Activated CD4-positive, alpha-beta T cell treated with anti-CD3 and anti-CD28 coated beads for 36 hours (primary cell): ENCODE measurements at regions not wholly inside any gene's neighbourhood (a gene's known extent, or its start where the extent isn't known, plus 50 kb on each side); places are given as distances from the start of the nearest gene placed in this dataset.

ENCODE experiments used
- ATAC-seq: fragments of 200-7000 bp; cut with Tn5 transposase; one replicate; pipeline ENCODE4 v1.10.0; 2021; ENCODE audit warnings: mild to moderate bottlenecking, moderate library complexity
- CTCF ChIA-PET: fragments of 350-600 bp; sonication (Branson Sonifier 250); formaldehyde crosslinking; loops from one replicate; lab custom pipeline; 2021; ENCODE audit warnings: antibody characterized with exemption; lab: Charles Lee
- POLR2A ChIA-PET: fragments of 350-600 bp; sonication (Branson Sonifier 250); formaldehyde crosslinking; loops from one replicate; lab custom pipeline; 2021; ENCODE audit warnings: antibody characterized with exemption, inconsistent platforms; lab: Charles Lee
- DNase-seq: peaks from one replicate; pipeline ENCODE4 v3.0.0-alpha.2; 2020
- H3K27ac Mint-ChIP-seq: one replicate; pipeline ENCODE4 v1.8.0; 2021; ENCODE audit warnings: mixed read lengths
- H3K27me3 Mint-ChIP-seq: one replicate; pipeline ENCODE4 v1.8.0; 2021; ENCODE audit warnings: mixed read lengths
- H3K36me3 Mint-ChIP-seq: one replicate; pipeline ENCODE4 v1.8.0; 2021; ENCODE audit warnings: low read depth, mixed read lengths
- H3K4me1 Mint-ChIP-seq: one replicate; pipeline ENCODE4 v1.8.0; 2021; ENCODE audit warnings: mixed read lengths
- H3K4me3 Mint-ChIP-seq: one replicate; pipeline ENCODE4 v1.8.0; 2021; ENCODE audit warnings: mild to moderate bottlenecking, moderate library complexity, mixed read lengths
- H3K9me3 Mint-ChIP-seq: one replicate; pipeline ENCODE4 v1.8.0; 2021; ENCODE audit warnings: low read depth, mixed read lengths
- intact Hi-C, 2 experiments: fragments of 100-400 bp; cut with DNase I in 1 of 2; cut with micrococcal nuclease in 1 of 2; formaldehyde crosslinking; loops; one replicate each; pipeline versions ENCODE4 v1.14.2 to v1.15.1; 2022 to 2024; cut with DNase I, micrococcal nuclease

- intact Hi-C loops: loop anchor here in 1 of 2 experiments (5.0 kb wide), 1 partner anchor 252 kb away; no protein-coding TSS in a partner anchor
- DNase-seq: no peak
- ChIA-PET CTCF (no interaction called here), POLR2A (no interaction called here)
- Mint-ChIP-seq H3K27ac (no peak overlapping the region), H3K36me3 (no peaks in the 10 kb centered on the region), H3K27me3 (peaks cover 17% of the 10 kb centered on the region), H3K9me3 (no peaks in the 10 kb centered on the region), H3K4me3 (no peak overlapping the region), H3K4me1 (no peaks in the 10 kb centered on the region)
- no peak for ATAC-seq
These were observed 117.9 kb downstream of the TLE3 start for GRCh38 chr15:69979783-69980182.

- CTCF ChIA-PET: interaction anchor here (0.6 kb wide), 1 partner anchor 113 kb away, joined by 3 read pairs; no protein-coding TSS in a partner anchor
- Mint-ChIP-seq H3K4me1 (no peaks in the 10 kb centered on the region), H3K27me3 (peaks cover 17% of the 10 kb centered on the region), H3K9me3 (no peaks in the 10 kb centered on the region), H3K4me3 (no peak overlapping the region), H3K27ac (no peak overlapping the region), H3K36me3 (no peaks in the 10 kb centered on the region)
- POLR2A ChIA-PET: no interaction called here
- no peak for ATAC-seq
- intact Hi-C loops: no loop called here
- DNase-seq: no peak
These were observed 117.2 kb downstream of the TLE3 start for GRCh38 chr15:69980341-69981059.

GRCh38 chr15:69982037-69982436, 115.7 kb downstream of the TLE3 start:
- Mint-ChIP-seq H3K36me3 (no peaks in the 10 kb centered on the region), H3K9me3 (no peaks in the 10 kb centered on the region), H3K27me3 (peaks cover 17% of the 10 kb centered on the region), H3K4me1 (no peaks in the 10 kb centered on the region), H3K4me3 (no peak overlapping the region), H3K27ac (no peak overlapping the region)
- DNase-seq: no peak
- ChIA-PET POLR2A (no interaction called here), CTCF (no interaction called here)
- intact Hi-C loops: no loop called here
- no peak for ATAC-seq

- Mint-ChIP-seq H3K27me3 (peaks cover 17% of the 10 kb centered on the region), H3K4me1 (no peaks in the 10 kb centered on the region)
These were observed 113.9 kb downstream of the TLE3 start for GRCh38 chr15:69983696-69984265.

GRCh38 chr15:69987492-69988489, 109.9 kb downstream of the TLE3 start:
- peaks cover 10% of the 10 kb centered on the region for H3K27me3 Mint-ChIP-seq
- no peak overlapping the region for H3K4me3 Mint-ChIP-seq
- H3K4me1 Mint-ChIP-seq: no peaks in the 10 kb centered on the region
- no peak overlapping the region for H3K27ac Mint-ChIP-seq
- ChIA-PET POLR2A (no interaction called here), CTCF (interaction anchor here (1.6 kb wide), 1 partner anchor 11 kb away, joined by 4 read pairs; no protein-coding TSS in a partner anchor)
- H3K36me3 Mint-ChIP-seq: no peaks in the 10 kb centered on the region
- DNase-seq: no peak
- no peak for ATAC-seq
- intact Hi-C loops: no loop called here
- H3K9me3 Mint-ChIP-seq: no peaks in the 10 kb centered on the region

More at GRCh38 chr15:69983696-69984265, 113.9 kb downstream of the TLE3 start:
- H3K36me3 Mint-ChIP-seq: no peaks in the 10 kb centered on the region
- POLR2A ChIA-PET: no interaction called here
- H3K9me3 Mint-ChIP-seq: no peaks in the 10 kb centered on the region
- no peak for DNase-seq
- no peak overlapping the region for H3K4me3 Mint-ChIP-seq
- CTCF ChIA-PET: interaction anchor here (1.4 kb wide), 1 partner anchor 12 kb away, joined by 5 read pairs; no protein-coding TSS in a partner anchor
- H3K27ac Mint-ChIP-seq: no peak overlapping the region
- intact Hi-C loops: no loop called here
- ATAC-seq: no peak

GRCh38 chr15:69988541-69989225, 109.0 kb downstream of the TLE3 start:
- POLR2A ChIA-PET: interaction anchor here (0.6 kb wide), 1 partner anchor 8 kb away, joined by 3 read pairs; no protein-coding TSS in a partner anchor
- intact Hi-C loops: no loop called here
- CTCF ChIA-PET: no interaction called here
- peaks cover 10% of the 10 kb centered on the region for H3K27me3 Mint-ChIP-seq
- ATAC-seq (no peak), DNase-seq (no peak)
- no peak overlapping the region for H3K4me3 Mint-ChIP-seq
- no peaks in the 10 kb centered on the region for H3K4me1 Mint-ChIP-seq
- no peaks in the 10 kb centered on the region for H3K36me3 Mint-ChIP-seq
- H3K9me3 Mint-ChIP-seq: no peaks in the 10 kb centered on the region
- no peak overlapping the region for H3K27ac Mint-ChIP-seq

GRCh38 chr15:69990566-69991421, 106.9 kb downstream of the TLE3 start:
- no peak overlapping the region for H3K4me3 Mint-ChIP-seq
- DNase-seq (no peak), ATAC-seq (no peak)
- no peaks in the 10 kb centered on the region for H3K36me3 Mint-ChIP-seq
- peaks cover 7% of the 10 kb centered on the region for H3K27me3 Mint-ChIP-seq
- H3K9me3 Mint-ChIP-seq: no peaks in the 10 kb centered on the region
- POLR2A ChIA-PET: no interaction called here
- intact Hi-C loops: no loop called here
- no peak overlapping the region for H3K27ac Mint-ChIP-seq
- H3K4me1 Mint-ChIP-seq: no peaks in the 10 kb centered on the region
- CTCF ChIA-PET: no interaction called here

GRCh38 chr15:69991551-69991980, 106.2 kb downstream of the TLE3 start:
- intact Hi-C loops: no loop called here
- CTCF ChIA-PET: no interaction called here

GRCh38 chr15:69992348-69992747, 105.4 kb downstream of the TLE3 start:
- intact Hi-C loops: no loop called here
- Mint-ChIP-seq H3K4me1 (no peaks in the 10 kb centered on the region), H3K27me3 (peaks cover 3% of the 10 kb centered on the region), H3K9me3 (no peaks in the 10 kb centered on the region), H3K27ac (no peak overlapping the region), H3K36me3 (no peaks in the 10 kb centered on the region), H3K4me3 (no peak overlapping the region)
- DNase-seq (no peak), ATAC-seq (no peak)
- POLR2A ChIA-PET: no interaction called here
- CTCF ChIA-PET: no interaction called here

More at GRCh38 chr15:69991551-69991980, 106.2 kb downstream of the TLE3 start:
- DNase-seq: no peak
- Mint-ChIP-seq H3K27me3 (peaks cover 4% of the 10 kb centered on the region), H3K9me3 (no peaks in the 10 kb centered on the region), H3K4me1 (no peaks in the 10 kb centered on the region), H3K27ac (no peak overlapping the region), H3K4me3 (no peak overlapping the region), H3K36me3 (no peaks in the 10 kb centered on the region)
- ATAC-seq: no peak
- POLR2A ChIA-PET: no interaction called here

GRCh38 chr15:69994429-69995205, 103.1 kb downstream of the TLE3 start:
- no peak overlapping the region for H3K4me3 Mint-ChIP-seq
- POLR2A ChIA-PET: no interaction called here

More at GRCh38 chr15:69994429-69995205, 103.1 kb downstream of the TLE3 start:
- CTCF ChIA-PET: no interaction called here
- intact Hi-C loops: no loop called here
- DNase-seq (no peak), ATAC-seq (no peak)
- Mint-ChIP-seq H3K4me1 (no peaks in the 10 kb centered on the region), H3K36me3 (no peaks in the 10 kb centered on the region), H3K27me3 (no peaks in the 10 kb centered on the region), H3K27ac (no peak overlapping the region), H3K9me3 (no peaks in the 10 kb centered on the region)
